GM20431 (cell line): ENCODE measurements at regions not wholly inside any gene's neighbourhood (a gene's known extent, or its start where the extent isn't known, plus 50 kb on each side); places are given as distances from the start of the nearest gene placed in this dataset.

ENCODE experiments used
- in situ Hi-C: fragments of 300-500 bp; cut with MseI, MboI; formaldehyde crosslinking; loops from one replicate; pipeline ENCODE4 v1.15.0; 2020; ENCODE audit warnings: low sequenced_read_pairs; ENCODE audit not compliant: unreplicated experiment

DNA sequence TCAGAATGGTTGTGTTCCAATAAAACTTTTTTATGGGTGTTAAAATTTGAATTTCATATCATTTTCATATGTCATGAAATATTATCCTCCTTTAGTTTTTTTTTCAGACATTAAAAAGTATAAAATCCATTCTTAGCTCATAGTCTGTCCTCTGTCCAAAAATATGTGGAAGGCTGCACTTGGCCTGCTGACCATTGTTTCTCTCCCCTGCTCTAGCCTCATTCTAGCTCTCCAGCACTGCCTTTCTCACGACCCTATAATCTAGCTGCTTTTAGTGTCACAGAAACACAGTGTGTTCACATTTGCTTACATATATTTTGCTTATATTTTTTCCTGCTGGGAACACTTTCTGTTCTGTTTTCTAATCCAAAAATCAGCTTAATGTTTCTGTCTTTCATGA is 165.0 kb upstream of the ANK2 start:
- in situ Hi-C loops: no loop called here

GRCh38 chr4:112885897-112886296 is 163.6 kb upstream of the ANK2 start:
- in situ Hi-C loops: no loop called here

- in situ Hi-C loops: no loop called here
Observed at GRCh38 chr4:112888622-112889021, 160.8 kb upstream of the ANK2 start.

DNA sequence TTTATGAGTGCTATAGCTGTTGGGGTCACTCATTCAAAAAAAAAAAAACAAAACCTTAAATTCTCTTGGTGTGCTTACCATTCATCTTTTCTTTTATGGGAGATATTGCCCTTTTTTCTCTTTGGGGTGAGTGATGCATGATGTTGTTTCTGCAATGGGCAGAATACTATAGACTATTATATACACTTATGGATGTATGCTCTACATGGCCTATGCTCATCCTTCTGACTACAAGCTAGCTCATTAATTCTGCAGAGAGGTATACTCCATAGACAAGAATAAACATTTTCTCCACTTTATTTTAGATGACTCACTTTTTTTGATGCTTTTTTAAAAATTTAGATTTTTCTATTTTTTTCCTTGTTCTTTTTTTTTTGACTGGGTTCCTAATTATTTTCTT is 160.3 kb upstream of the ANK2 start:
- in situ Hi-C loops: no loop called here

DNA sequence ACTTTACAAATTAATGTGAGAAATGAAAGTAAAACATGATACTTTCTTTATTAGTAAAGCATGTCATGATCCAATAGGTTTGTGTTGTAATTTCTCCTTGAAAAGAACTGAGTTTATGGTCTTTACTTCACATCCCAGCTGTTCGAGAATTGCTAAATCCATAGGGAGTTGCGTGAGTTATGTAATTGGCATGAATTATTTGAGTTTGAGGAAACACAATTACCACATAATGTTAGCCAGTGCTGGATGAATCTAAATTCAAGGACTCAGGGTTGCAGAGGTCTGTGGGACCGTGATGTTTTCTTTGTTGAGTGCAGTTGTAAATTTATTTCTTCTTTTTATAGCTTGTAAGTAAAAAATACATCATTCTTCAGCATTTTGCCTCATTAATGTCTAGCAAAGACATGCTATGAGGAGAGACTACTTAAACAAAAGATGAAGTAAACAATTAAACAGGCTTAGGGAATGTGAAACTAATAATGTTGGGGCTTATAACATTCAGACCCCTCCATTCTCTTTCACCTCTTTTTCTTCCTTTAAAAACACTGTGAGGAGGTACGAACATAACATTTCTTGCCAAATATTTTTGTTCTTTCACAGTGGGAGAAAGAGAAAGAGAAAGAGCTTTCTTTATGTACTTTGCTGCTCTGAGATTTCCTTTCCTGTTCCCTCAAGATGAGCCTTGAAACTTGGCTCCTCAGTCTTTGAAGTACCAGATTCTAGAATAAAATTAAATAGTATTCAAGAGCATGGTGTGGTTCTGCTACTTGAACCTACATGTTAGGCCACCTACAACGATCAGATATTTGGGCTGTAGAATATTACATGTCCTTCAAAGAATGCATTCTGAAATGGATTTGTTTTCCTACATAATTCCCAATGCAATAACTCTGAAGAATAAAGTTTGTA is 159.6 kb upstream of the ANK2 start:
- in situ Hi-C loops: no loop called here

GRCh38 chr4:112894480-112894879 is 155.0 kb upstream of the ANK2 start:
- in situ Hi-C loops: no loop called here

- in situ Hi-C loops: no loop called here
Observed at GRCh38 chr4:112894951-112895350, 154.5 kb upstream of the ANK2 start.

DNA sequence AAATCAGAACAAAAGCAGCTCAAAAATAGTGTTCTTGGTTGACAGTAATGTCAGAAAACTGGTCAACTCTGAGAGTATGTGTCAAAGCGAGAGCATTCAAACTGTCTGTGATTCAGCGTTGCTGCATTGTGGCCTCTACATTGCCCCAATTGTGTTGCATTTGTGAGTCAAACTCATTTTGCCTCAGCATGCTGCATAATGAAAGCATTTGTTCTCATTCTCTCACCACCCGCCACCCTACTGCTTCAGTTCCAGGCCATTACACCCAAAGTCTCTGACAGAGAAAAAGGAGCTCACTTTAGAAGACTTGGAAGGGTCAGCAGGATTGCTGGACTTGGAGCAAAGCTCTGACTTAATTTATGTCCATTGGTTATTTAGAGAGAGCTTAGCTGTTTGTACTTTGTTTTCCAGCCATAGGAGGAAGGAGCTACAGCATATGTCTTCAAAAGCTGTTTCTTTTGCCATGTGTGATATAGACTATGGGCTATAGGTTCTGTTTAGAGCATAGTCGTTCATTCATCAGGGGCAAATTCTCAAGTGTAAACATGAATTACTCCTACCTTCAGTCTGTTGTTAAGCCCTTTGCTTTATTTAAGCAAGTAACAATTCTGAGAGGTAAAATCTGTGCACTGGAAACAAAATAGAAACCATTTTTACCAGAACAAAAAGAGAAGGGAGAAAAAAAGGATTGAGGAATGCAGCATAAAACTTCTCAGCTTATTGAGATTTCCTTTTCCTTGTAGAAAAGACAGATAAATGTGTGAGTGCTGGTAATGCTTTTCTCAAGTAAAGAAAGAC is 153.4 kb upstream of the ANK2 start:
- in situ Hi-C loops: no loop called here

DNA sequence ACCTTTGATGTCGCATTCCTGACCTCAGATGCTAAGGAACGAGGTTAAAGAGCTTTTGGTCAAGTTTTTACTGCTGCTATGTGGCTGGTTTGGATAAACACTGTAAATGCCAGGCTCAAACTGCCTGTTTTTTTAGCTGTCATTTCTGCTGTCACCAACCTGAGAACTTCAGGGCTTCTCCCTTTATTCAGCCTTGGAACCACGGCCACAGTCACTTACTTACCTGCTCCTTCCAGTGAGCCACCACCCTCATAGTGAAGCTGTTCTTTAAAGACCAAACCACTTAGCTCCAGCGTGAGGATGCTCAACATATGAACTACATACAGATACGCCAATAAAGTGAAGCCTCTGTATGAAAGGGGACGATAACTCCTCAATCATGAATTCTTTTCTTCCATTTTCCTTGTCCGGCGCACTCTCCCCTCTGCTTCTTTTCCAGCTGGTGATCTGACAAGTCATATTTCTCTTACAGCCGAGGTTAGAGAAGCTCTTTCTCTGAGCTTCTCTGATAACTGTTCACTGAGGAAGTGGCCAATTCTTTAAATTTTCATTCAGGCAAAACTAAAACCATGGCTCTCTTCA is 152.8 kb upstream of the ANK2 start:
- in situ Hi-C loops: no loop called here

DNA sequence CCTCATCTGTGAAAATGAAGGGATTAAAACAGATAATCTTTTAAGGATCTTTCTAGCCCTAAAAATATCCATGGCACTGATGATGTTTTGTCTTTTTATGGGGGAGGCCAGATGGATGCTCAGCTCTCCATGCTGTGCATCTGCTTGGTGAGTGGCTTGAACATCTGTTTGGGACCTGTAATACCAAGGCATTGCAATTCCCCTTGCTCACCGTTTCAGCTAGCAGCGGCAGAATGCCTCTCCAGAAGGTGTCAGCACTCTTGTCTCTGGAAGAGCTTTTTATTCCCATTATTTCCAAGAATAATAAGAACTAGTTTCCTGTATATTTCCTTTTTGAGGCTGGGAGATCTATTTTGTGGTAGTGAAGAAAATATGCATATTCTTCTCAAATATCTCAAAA is 151.9 kb upstream of the ANK2 start:
- in situ Hi-C loops: no loop called here

GRCh38 chr4:112898357-112899141 is 150.9 kb upstream of the ANK2 start:
- in situ Hi-C loops: no loop called here

GRCh38 chr4:112900416-112900815 is 149.0 kb upstream of the ANK2 start:
- in situ Hi-C loops: no loop called here

DNA sequence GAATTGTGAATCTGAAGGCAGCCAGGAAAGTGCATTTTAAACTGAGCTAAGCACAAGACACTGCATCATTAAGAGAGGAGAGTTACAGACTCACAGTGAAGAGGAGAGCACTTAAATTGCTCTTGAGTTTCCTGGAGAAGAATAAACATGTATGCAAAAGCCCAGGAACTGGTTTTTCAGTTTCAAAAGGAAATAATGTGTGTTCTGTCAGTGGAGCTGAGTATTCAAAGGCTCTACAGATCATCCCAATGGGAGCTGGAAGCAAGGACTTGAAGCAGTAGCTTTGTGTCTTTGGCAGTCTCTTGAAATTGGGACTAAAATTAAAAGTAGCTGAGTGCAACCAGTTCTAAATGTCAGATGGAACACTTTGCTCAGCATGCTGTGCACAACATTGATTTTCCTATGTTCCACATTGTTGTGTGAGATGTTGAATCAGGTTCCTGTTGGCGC is 147.5 kb upstream of the ANK2 start:
- in situ Hi-C loops: no loop called here

- in situ Hi-C loops: no loop called here
Observed at GRCh38 chr4:112905728-112906127, 143.7 kb upstream of the ANK2 start.

DNA sequence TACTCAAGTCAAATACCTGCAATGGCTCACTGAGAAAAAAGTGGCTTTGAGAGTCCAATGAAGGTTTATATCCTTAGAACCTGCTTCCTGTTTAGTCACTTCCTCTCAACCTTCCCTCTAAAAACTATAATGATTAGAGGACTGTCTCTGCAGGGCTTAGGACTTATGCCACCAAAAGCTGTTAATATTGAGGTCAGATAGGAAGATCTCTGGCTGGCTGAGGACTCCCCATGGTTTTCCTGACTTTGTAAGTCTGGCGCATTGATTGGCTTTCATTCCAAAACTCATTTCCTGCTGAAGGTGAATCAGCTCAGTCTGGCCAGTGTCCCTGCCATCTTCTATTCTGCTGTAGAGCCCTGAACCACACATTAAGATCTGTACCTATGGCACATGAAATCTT is 140.9 kb upstream of the ANK2 start:
- in situ Hi-C loops: no loop called here

- in situ Hi-C loops: no loop called here
Observed at GRCh38 chr4:112910109-112910736, 139.2 kb upstream of the ANK2 start.

DNA sequence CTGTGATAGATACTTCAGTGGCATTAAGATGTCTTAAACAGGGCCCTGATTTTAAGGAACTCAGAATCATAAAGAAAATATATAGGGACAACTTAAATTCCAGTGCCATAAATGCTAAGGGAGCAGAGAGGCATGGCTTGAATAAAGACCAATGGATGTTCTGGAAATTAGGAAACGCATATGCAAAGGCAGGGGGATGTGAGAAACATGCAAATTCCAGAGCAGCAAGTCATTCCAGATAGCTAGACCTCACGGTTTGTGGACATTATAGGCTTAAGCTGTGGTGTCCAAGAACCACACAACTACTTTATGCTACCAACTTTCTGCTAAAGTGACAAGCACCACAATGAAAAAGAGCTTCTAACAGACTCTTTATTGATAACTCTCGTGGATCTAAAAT is 132.6 kb upstream of the ANK2 start:
- in situ Hi-C loops: no loop called here

DNA sequence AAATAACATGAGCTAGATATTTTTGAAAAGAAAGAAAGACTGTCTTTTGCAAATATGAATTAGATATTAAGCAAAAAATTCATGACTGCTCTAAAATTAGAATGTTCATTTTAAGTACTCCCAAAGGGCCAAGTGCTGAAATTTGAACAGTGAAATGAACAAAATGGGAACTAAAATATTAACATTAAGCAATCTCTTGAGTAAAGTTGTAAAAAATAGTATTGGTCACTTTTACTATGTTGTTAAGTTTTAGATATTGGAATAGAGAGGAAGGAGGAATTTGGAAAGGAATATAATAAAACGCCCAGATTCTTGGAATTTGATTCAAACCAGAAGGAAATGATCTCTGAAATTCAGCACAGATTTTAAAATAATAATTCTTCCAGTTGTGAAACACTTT is 125.9 kb upstream of the ANK2 start:
- in situ Hi-C loops: no loop called here

- in situ Hi-C loops: loop anchor here (25.0 kb wide), 1 partner anchor 290 kb away; the partner anchor contains the start of genes LARP7 and ZGRF1
Observed at GRCh38 chr4:112926819-112927218, 122.6 kb upstream of the ANK2 start.
